WERI-Rb-1 (cell line): ENCODE measurements at regions not wholly inside any gene's neighbourhood (a gene's known extent, or its start where the extent isn't known, plus 50 kb on each side); places are given as distances from the start of the nearest gene placed in this dataset.

Experiments used
- DNase-seq: peaks from one replicate; pipeline ENCODE4 v3.0.0-alpha.2; 2020
- H3K27ac ChIP-seq: fragments of 250-450 bp; sonication (Bioruptor Pico); 2 replicates; pipeline ENCODE4 v1.5.1; 2020; ENCODE audit warnings: mild to moderate bottlenecking, moderate library complexity
- H3K27me3 ChIP-seq: fragments of 250-450 bp; sonication (Bioruptor Pico); 2 replicates; pipeline ENCODE4 v1.5.1; 2021; ENCODE audit warnings: mild to moderate bottlenecking, low read depth, moderate library complexity; ENCODE audit not compliant: insufficient read depth, severe bottlenecking
- H3K36me3 ChIP-seq: fragments of 250-450 bp; sonication (Bioruptor Pico); 2 replicates; pipeline ENCODE4 v1.5.1; 2020; ENCODE audit warnings: mild to moderate bottlenecking, moderate library complexity
- H3K4me3 ChIP-seq: 2 replicates; pipeline ENCODE4 v1.5.1; 2011; ENCODE audit warnings: low read depth, mild to moderate bottlenecking, control low read depth, low read length
- H3K9me3 ChIP-seq: fragments of 250-450 bp; sonication (Bioruptor Pico); 2 replicates; pipeline ENCODE4 v1.5.1; 2021; ENCODE audit warnings: mild to moderate bottlenecking, moderate library complexity; ENCODE audit not compliant: severe bottlenecking
- CTCF ChIP-seq: IDR thresholded peaks from 2 replicates; pipeline ENCODE4 v1.5.1; 2011; ENCODE audit warnings: low read depth, mild to moderate bottlenecking, control low read depth, inconsistent platforms, low read length

DNA sequence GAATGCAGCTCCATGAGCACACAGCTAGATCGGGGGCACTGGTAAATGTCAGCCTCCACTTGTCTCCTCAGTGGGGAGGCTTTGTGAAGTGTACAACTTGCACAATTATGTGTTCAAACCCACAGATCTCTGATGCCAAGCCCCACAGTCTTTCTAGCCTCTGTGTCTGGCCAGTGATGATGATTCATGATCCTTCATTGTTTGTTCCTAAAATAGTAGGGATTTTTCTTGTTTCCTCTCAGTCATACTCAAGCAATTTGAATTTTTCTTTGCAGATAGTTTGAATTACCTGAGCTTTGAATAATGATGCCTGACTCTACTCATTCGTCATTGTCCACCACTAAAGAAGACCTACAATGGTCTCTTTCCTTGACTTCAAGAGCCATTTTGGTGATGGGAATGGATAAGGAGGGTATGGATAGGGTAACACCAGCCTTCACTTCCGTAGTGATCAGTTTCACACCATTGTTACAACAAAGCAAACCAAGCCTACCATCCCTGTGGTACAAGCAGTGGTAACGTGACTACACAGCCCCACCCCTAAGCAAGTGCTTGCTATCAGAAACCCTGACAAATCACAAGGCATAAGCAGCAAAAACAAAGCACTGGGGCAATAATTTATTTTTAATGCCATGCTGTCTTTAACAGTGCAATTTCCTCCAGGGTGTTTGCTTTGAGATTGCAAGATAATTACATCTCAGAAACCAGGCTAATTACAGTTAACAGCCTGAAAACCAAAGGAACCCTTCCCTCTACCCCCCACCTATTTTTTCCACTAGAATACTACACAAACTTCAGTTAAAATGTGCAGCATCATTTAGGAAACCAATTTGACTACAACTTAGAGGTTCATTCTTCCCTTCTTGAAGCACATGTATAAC, 114.1 kb upstream of the PPP2R3A start:
- DNase-seq, result no peak
- no peak overlapping the region for H3K27ac ChIP-seq
- no peak for TF ChIP-seq CTCF

GRCh38 chr3:135853981-135854380, 111.5 kb upstream of the PPP2R3A start:
- TF ChIP-seq CTCF, result no peak
- no peak for DNase-seq

More for the DNA sequence above, 114.1 kb upstream of the PPP2R3A start:
- Histone ChIP-seq H3K9me3 (no peaks in the 10 kb centered on the region), H3K27me3 (no peaks in the 10 kb centered on the region), H3K4me3 (no peak overlapping the region), H3K36me3 (no peaks in the 10 kb centered on the region)

GRCh38 chr3:135860761-135861160, 104.8 kb upstream of the PPP2R3A start:
- no peak for TF ChIP-seq CTCF
- H3K9me3 ChIP-seq, result no peaks in the 10 kb centered on the region
- DNase-seq, result no peak

More at GRCh38 chr3:135853981-135854380, 111.5 kb upstream of the PPP2R3A start:
- Histone ChIP-seq H3K4me3 (no peak overlapping the region), H3K9me3 (no peaks in the 10 kb centered on the region), H3K27ac (no peak overlapping the region), H3K27me3 (no peaks in the 10 kb centered on the region), H3K36me3 (no peaks in the 10 kb centered on the region)

GRCh38 chr3:135862361-135862760, 103.2 kb upstream of the PPP2R3A start:
- Histone ChIP-seq H3K4me3 (no peak overlapping the region), H3K36me3 (no peaks in the 10 kb centered on the region), H3K27me3 (no peaks in the 10 kb centered on the region), H3K9me3 (no peaks in the 10 kb centered on the region), H3K27ac (no peak overlapping the region)
- DNase-seq, result no peak
- no peak for TF ChIP-seq CTCF

More at GRCh38 chr3:135860761-135861160, 104.8 kb upstream of the PPP2R3A start:
- H3K4me3 ChIP-seq, result no peak overlapping the region
- no peaks in the 10 kb centered on the region for H3K27me3 ChIP-seq
- H3K27ac ChIP-seq, result no peak overlapping the region
- no peaks in the 10 kb centered on the region for H3K36me3 ChIP-seq

GRCh38 chr3:135864060-135864459, 101.5 kb upstream of the PPP2R3A start:
- DNase-seq, result no peak
- H3K4me3 ChIP-seq, result no peak overlapping the region
- no peaks in the 10 kb centered on the region for H3K36me3 ChIP-seq
- no peaks in the 10 kb centered on the region for H3K9me3 ChIP-seq
- no peak for TF ChIP-seq CTCF
- H3K27me3 ChIP-seq, result no peaks in the 10 kb centered on the region
- H3K27ac ChIP-seq, result no peak overlapping the region
